ENCODE measurements at regions not wholly inside any gene's neighbourhood (a gene's known extent, or its start where the extent isn't known, plus 50 kb on each side); places are given as distances from the start of the nearest gene placed in this dataset.
"Not testable (repeated sequence)": the region's sequence is repeated elsewhere in the genome, so short reads cannot be mapped to it uniquely, and the experiment has no call there.

DNA sequence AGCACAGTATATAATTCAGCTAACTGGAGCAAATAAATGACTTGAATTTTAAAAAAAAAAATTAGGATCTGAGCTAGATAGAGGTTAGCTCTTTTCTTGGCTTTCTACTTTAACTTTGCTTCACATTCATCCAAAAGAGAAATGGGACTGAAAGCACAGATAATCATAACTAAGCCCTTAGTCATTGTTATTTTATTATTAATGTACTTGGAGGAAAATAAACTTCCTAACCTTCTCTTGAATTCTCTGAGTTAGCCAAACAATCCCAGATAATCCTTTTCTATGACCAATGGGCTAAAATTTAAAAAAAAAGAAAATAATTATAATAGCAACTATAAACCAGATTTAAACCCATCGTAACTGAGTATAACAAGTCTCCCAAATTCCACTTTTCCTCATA is 57.6 kb upstream of the RASA1 start:
- no peak overlapping the region for H3K4me2 ChIP-seq
- H3K4me3 ChIP-seq = no peak overlapping the region
- Mint-ChIP-seq H3K9me3 (no peaks in the 10 kb centered on the region), H3K4me3 (no peak overlapping the region), H3K36me3 (no peaks in the 10 kb centered on the region), H3K27ac (no peak overlapping the region), H3K4me1 (no peaks in the 10 kb centered on the region), H3K27me3 (ENCODE audit: insufficient read depth, low read depth) (peaks cover 2% of the 10 kb centered on the region)
- no peak for TF ChIP-seq EZH2 (IDR thresholded peaks at IDR 0.05)
- TF ChIP-seq, protein P1, sequence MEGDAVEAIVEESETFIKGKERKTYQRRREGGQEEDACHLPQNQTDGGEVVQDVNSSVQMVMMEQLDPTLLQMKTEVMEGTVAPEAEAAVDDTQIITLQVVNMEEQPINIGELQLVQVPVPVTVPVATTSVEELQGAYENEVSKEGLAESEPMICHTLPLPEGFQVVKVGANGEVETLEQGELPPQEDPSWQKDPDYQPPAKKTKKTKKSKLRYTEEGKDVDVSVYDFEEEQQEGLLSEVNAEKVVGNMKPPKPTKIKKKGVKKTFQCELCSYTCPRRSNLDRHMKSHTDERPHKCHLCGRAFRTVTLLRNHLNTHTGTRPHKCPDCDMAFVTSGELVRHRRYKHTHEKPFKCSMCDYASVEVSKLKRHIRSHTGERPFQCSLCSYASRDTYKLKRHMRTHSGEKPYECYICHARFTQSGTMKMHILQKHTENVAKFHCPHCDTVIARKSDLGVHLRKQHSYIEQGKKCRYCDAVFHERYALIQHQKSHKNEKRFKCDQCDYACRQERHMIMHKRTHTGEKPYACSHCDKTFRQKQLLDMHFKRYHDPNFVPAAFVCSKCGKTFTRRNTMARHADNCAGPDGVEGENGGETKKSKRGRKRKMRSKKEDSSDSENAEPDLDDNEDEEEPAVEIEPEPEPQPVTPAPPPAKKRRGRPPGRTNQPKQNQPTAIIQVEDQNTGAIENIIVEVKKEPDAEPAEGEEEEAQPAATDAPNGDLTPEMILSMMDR (IDR thresholded peaks at IDR 0.05) = no peak
- TF ChIP-seq EZH2phosphoT487 (IDR thresholded peaks at IDR 0.05) = no peak
- H3K36me3 ChIP-seq = no peaks in the 10 kb centered on the region
- no peak overlapping the region for H3K27ac ChIP-seq
- H3K9me3 ChIP-seq (ENCODE audit: low read depth) = no peaks in the 10 kb centered on the region
- DNase-seq (ENCODE audit: low spot score) = no peak
- no peaks in the 10 kb centered on the region for H3F3A ChIP-seq (ENCODE audit: low read depth)
- H3K79me2 ChIP-seq (ENCODE audit: low read depth) = no peaks in the 10 kb centered on the region
- no peak overlapping the region for H2AFZ ChIP-seq (replicated peaks)
- no peaks in the 10 kb centered on the region for H3K27me3 ChIP-seq
- no peaks in the 10 kb centered on the region for H3K4me1 ChIP-seq
- no peak overlapping the region for H3K9ac ChIP-seq
- no peaks in the 10 kb centered on the region for H4K20me1 ChIP-seq (ENCODE audit: low read depth)

DNA sequence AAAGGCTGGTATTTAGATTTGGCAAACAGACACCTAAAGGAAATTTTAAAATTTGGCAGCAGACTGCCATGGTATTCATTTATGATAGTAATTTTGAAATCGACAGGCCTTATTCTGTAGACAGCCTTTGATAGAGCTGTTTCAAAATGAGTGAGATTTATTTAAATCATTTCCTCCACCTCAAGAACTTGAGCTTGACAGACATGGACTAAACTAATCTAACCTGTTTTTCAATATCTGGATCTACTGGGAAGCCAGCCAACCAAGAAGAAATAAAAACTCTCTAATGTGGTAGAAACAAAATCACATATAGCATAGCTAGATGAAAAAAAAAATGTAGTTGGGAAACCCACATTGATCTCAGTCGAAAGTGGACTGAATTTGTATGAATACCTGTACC is 56.9 kb upstream of the RASA1 start:
- Mint-ChIP-seq H3K36me3 (no peaks in the 10 kb centered on the region), H3K4me3 (no peak overlapping the region), H3K9me3 (no peaks in the 10 kb centered on the region), H3K27ac (no peak overlapping the region), H3K4me1 (no peaks in the 10 kb centered on the region), H3K27me3 (ENCODE audit: insufficient read depth, low read depth) (peaks cover 2% of the 10 kb centered on the region)
- Histone ChIP-seq H3K4me2 (no peak overlapping the region), H3K27me3 (no peaks in the 10 kb centered on the region), H3K9me3 (ENCODE audit: low read depth) (no peaks in the 10 kb centered on the region), H2AFZ (replicated peaks) (no peak overlapping the region), H3K79me2 (ENCODE audit: low read depth) (no peaks in the 10 kb centered on the region), H3K4me3 (no peak overlapping the region), H3K4me1 (no peaks in the 10 kb centered on the region), H4K20me1 (ENCODE audit: low read depth) (no peaks in the 10 kb centered on the region), H3K36me3 (no peaks in the 10 kb centered on the region), H3K9ac (no peak overlapping the region), H3K27ac (no peak overlapping the region), H3F3A (ENCODE audit: low read depth) (no peaks in the 10 kb centered on the region)
- TF ChIP-seq, protein P1 (IDR thresholded peaks at IDR 0.05) = no peak
- TF ChIP-seq EZH2 (IDR thresholded peaks at IDR 0.05) = no peak
- no peak for TF ChIP-seq EZH2phosphoT487 (IDR thresholded peaks at IDR 0.05)
- DNase-seq (ENCODE audit: low spot score) = no peak

DNA sequence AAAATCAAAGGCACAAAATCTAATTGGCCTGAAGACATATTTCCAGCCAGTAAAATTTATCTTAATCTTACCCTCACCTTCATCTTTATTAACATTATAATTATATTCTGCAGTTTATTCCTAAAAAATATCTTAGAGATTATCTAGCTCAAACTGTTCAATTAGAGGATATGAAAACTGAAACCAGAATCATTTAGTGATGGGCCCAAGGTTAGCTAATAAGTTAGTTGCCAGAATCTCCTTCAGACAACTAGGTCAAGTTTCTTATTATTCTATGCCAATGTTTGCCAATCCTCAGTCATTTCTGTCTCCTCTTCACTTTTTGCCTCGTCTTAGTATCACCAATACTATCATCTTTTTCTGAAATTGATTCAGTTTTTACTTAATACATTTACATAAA is 56.0 kb upstream of the RASA1 start:
- Histone ChIP-seq H3F3A (ENCODE audit: low read depth) (no peaks in the 10 kb centered on the region), H3K27me3 (no peaks in the 10 kb centered on the region), H2AFZ (replicated peaks) (no peak overlapping the region), H3K4me1 (no peaks in the 10 kb centered on the region), H3K4me3 (no peak overlapping the region), H4K20me1 (ENCODE audit: low read depth) (no peaks in the 10 kb centered on the region), H3K79me2 (ENCODE audit: low read depth) (no peaks in the 10 kb centered on the region), H3K9ac (no peak overlapping the region), H3K4me2 (no peak overlapping the region), H3K36me3 (no peaks in the 10 kb centered on the region), H3K9me3 (ENCODE audit: low read depth) (no peaks in the 10 kb centered on the region), H3K27ac (no peak overlapping the region)
- Mint-ChIP-seq H3K9me3 (no peaks in the 10 kb centered on the region), H3K36me3 (no peaks in the 10 kb centered on the region), H3K27ac (no peak overlapping the region), H3K27me3 (ENCODE audit: insufficient read depth, low read depth) (peaks cover 2% of the 10 kb centered on the region), H3K4me3 (no peak overlapping the region), H3K4me1 (no peaks in the 10 kb centered on the region)
- TF ChIP-seq EZH2 (IDR thresholded peaks at IDR 0.05) (no peak), EZH2phosphoT487 (IDR thresholded peaks at IDR 0.05) (no peak)
- TF ChIP-seq, protein P1 (IDR thresholded peaks at IDR 0.05) = no peak
- DNase-seq (ENCODE audit: low spot score) = no peak

DNA sequence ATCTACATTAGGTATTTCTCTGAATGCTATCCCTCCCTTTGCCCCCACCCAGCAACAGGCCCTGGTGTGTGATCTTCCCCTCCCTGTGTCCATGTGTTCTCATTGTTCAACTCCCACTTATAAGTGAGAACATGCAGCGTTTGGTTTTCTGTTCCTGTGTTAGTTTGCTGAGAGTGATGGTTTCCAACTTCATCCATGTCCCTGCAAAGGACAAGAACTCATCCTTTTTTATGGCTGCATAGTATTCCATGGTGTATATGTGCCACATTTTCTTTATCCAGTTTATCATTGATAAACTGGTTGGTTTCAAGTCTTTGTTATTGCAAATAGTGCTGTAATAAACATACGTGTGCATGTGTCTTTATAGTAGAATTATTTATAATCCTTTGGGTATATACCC is 55.5 kb upstream of the RASA1 start:
- H3K36me3 ChIP-seq = not testable (repeated sequence)

DNA sequence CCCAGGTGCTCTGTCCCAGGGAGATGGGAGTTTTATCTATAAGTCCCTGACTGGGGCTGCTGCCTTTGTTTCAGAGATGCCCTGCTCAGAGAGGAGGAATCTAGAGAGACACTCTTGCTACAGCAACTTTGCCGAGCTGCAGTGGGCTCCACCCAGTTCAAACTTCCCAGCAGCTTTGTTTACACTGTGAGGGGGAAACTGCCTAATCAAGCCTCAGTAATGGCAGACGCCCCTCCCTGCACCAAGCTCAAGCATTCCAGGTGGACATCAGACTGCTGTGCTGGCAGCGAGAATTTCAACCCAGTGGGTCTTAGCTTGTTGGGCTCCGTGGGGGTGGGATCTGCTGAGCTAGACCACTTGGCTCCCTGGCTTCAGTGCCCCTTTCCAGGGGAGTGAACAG is 50.2 kb upstream of the RASA1 start:
- not testable (repeated sequence) for H3K4me1 Mint-ChIP-seq; H3K4me3 Mint-ChIP-seq; H3K79me2 ChIP-seq (ENCODE audit: low read depth); H3K27ac Mint-ChIP-seq; H3K27me3 ChIP-seq; H4K20me1 ChIP-seq (ENCODE audit: low read depth); H3K4me1 ChIP-seq; H3F3A ChIP-seq (ENCODE audit: low read depth); H3K4me3 ChIP-seq; H3K9ac ChIP-seq; H3K36me3 Mint-ChIP-seq; H3K36me3 ChIP-seq; H3K27ac ChIP-seq; H3K9me3 Mint-ChIP-seq; H3K9me3 ChIP-seq (ENCODE audit: low read depth); H3K27me3 Mint-ChIP-seq (ENCODE audit: insufficient read depth, low read depth); H3K4me2 ChIP-seq
- DNase-seq (ENCODE audit: low spot score) = peak; percentile 10
- peak overlapping the region; percentile 76 for H2AFZ ChIP-seq (replicated peaks)

More for the DNA sequence above, 55.5 kb upstream of the RASA1 start:
- not testable (repeated sequence) for H3K4me3 ChIP-seq; H3K27ac ChIP-seq; H2AFZ ChIP-seq (replicated peaks); H3K27me3 ChIP-seq; H3K4me2 ChIP-seq; H3K4me1 Mint-ChIP-seq; H3K9me3 ChIP-seq (ENCODE audit: low read depth); H3K36me3 Mint-ChIP-seq; H3K27ac Mint-ChIP-seq; H3K9me3 Mint-ChIP-seq; H3K9ac ChIP-seq; H3K27me3 Mint-ChIP-seq (ENCODE audit: insufficient read depth, low read depth); H3F3A ChIP-seq (ENCODE audit: low read depth); H4K20me1 ChIP-seq (ENCODE audit: low read depth); H3K4me1 ChIP-seq; H3K79me2 ChIP-seq (ENCODE audit: low read depth); DNase-seq (ENCODE audit: low spot score); H3K4me3 Mint-ChIP-seq
